Cardiac septum (tissue), 1 donor: ENCODE measurements at regions not wholly inside any gene's neighbourhood (a gene's known extent, or its start where the extent isn't known, plus 50 kb on each side); places are given as distances from the start of the nearest gene placed in this dataset.

Experiments used
- DNase-seq: peaks from one replicate; pipeline ENCODE4 v3.0.0-alpha.2; 2020; ENCODE audit warnings: low spot score
- intact Hi-C: fragments of 100-400 bp; cut with DNase I; formaldehyde crosslinking; loops from one replicate; pipeline ENCODE4 v1.14.0; 2022
- donor health status: DM: no; HTN: no; CAD: no.

- DNase-seq: peak; percentile 47
- intact Hi-C loops: no loop called here
Measured at GRCh38 chr1:36534711-36535412, 52.1 kb upstream of the CSF3R start.

GRCh38 chr1:36533897-36534296 lies 51.2 kb upstream of the CSF3R start:
- peak; percentile 7 for DNase-seq
- intact Hi-C loops: no loop called here

DNA sequence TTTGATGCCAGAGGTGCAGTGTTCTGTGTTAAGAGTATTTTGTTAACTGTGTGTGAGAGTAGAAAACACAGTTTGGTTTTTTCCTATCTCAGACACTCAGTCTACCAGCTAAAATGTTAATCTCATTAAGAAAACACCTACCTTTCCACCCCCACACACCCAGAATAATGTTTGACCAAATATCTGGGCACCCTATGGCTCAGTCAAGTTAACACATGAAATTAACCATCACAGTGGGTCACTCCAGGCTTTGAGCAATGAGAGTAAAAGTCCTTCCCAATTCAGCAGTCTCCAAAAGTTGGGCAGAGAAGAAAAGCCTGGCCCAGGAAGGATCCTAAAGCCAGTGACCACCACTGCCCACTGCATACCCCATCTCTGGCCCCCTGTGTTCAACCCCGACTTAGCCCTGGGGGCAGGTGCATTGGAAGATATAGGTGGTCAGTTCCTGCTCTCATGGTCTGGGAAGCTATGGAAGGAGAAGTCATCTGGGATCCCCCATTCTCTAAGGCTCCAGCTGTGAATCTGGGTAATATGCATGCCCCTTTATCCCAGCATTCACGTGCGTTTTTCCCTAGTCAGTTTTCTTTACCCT lies 50.2 kb upstream of the CSF3R start:
- intact Hi-C loops: no loop called here
- DNase-seq: no peak
